ENCODE measurements at regions not wholly inside any gene's neighbourhood (a gene's known extent, or its start where the extent isn't known, plus 50 kb on each side); places are given as distances from the start of the nearest gene placed in this dataset.

DNA sequence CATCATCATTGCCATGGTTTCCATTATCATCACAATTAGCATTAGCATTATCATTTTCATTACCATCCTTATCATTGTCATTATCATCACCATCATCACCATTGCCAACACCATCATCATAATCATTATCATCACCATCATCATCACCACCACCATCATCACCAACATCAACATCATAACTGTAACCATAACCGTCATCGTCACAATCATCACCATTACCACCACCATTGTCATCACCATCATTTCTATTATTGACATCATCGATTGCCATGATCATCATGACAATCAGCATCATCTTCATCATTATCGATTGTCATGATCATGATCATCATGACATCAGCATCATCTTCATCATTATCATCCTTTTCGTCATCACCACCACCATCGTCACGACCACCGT lies 88.9 kb upstream of the MSX1 start:
- ChIA-PET CTCF (no interaction called here), POLR2A (no interaction called here)
- DNase-seq (ENCODE audit: low read depth, low spot score): no peak
- H3K4me3 ChIP-seq (ENCODE audit: low read depth, low read length): no peak overlapping the region
- TF ChIP-seq, protein P1, sequence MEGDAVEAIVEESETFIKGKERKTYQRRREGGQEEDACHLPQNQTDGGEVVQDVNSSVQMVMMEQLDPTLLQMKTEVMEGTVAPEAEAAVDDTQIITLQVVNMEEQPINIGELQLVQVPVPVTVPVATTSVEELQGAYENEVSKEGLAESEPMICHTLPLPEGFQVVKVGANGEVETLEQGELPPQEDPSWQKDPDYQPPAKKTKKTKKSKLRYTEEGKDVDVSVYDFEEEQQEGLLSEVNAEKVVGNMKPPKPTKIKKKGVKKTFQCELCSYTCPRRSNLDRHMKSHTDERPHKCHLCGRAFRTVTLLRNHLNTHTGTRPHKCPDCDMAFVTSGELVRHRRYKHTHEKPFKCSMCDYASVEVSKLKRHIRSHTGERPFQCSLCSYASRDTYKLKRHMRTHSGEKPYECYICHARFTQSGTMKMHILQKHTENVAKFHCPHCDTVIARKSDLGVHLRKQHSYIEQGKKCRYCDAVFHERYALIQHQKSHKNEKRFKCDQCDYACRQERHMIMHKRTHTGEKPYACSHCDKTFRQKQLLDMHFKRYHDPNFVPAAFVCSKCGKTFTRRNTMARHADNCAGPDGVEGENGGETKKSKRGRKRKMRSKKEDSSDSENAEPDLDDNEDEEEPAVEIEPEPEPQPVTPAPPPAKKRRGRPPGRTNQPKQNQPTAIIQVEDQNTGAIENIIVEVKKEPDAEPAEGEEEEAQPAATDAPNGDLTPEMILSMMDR (IDR thresholded peaks at IDR 0.05; ENCODE audit: insufficient read depth, low read length, missing control alignments): no peak

DNA sequence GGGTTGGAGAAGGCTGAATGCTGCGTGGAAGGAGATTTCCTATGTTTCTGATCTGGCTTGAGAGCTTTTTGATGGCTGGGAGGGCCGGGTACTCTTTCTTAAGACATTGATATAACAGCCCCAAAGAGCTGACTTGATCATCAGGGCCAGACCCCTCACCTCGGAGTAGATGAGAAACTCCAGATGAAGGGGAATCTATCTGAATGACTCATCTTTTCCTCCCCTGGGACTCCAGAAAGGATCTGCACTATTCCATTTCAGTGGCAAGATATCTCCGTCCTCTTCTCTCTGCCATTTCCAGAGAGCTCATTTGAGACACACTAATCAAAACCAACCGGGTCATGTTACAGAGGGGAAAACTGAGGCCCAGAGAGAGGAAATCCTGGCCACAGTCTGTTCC lies 92.9 kb upstream of the MSX1 start:
- no peak overlapping the region for H3K4me3 ChIP-seq (ENCODE audit: low read depth, low read length)
- no peak for DNase-seq (ENCODE audit: low read depth, low spot score)
- TF ChIP-seq, protein P1 (IDR thresholded peaks at IDR 0.05; ENCODE audit: insufficient read depth, low read length, missing control alignments): no peak
- CTCF ChIA-PET: no interaction called here
- POLR2A ChIA-PET: interaction anchor here (0.7 kb wide), 1 partner anchor 94 kb away, joined by 3 read pairs; no protein-coding TSS in a partner anchor

DNA sequence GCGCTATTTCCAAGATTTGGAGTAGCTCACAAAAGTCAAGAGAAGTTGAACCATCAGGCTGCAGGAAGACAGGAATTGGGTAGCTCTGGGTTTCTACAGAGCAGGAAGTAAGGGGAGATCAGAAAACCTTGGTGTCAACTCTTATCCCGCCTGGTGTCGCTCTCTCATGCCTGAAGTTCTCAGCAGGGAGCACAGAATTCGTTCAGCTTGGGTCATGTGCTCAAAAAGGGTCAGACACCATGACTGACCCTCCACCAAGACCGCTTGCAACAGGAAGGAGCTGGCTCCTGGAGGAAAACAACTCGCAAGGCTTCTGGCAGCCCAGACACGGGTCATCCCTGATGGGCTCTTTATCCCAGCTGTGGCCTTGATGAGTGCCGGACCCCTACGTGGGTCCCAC lies 93.7 kb upstream of the MSX1 start:
- TF ChIP-seq, protein P1 (IDR thresholded peaks at IDR 0.05; ENCODE audit: insufficient read depth, low read length, missing control alignments): no peak
- no peak overlapping the region for H3K4me3 ChIP-seq (ENCODE audit: low read depth, low read length)
- ChIA-PET POLR2A (no interaction called here), CTCF (interaction anchor here (0.8 to 1.7 kb wide), 2 partner anchors 31 to 285 kb away, joined by 3 read pairs; no protein-coding TSS in a partner anchor)
- no peak for DNase-seq (ENCODE audit: low read depth, low spot score)

DNA sequence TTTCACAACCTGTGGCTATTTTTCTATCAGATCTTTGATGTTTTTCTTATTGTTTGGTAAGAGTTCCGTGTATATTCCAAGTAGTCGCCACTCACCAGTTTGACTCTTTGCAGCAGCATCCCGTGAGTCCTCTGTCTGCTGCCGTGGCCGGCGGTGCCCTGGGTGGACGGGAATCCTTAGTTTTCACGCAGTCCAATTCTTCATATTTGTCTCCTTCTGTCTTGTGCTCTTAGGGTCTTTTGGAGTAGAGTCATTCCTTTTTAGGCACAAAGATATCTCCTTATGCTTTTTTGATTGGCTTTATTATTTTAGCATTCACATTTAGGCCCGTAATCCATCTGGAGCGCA lies 94.9 kb upstream of the MSX1 start:
- no peak overlapping the region for H3K4me3 ChIP-seq (ENCODE audit: low read depth, low read length)
- POLR2A ChIA-PET: no interaction called here
- CTCF ChIA-PET: interaction anchor here (1.7 kb wide), 1 partner anchor 284 kb away, joined by 3 read pairs; no protein-coding TSS in a partner anchor
- DNase-seq (ENCODE audit: low read depth, low spot score): no peak
- TF ChIP-seq, protein P1 (IDR thresholded peaks at IDR 0.05; ENCODE audit: insufficient read depth, low read length, missing control alignments): no peak

DNA sequence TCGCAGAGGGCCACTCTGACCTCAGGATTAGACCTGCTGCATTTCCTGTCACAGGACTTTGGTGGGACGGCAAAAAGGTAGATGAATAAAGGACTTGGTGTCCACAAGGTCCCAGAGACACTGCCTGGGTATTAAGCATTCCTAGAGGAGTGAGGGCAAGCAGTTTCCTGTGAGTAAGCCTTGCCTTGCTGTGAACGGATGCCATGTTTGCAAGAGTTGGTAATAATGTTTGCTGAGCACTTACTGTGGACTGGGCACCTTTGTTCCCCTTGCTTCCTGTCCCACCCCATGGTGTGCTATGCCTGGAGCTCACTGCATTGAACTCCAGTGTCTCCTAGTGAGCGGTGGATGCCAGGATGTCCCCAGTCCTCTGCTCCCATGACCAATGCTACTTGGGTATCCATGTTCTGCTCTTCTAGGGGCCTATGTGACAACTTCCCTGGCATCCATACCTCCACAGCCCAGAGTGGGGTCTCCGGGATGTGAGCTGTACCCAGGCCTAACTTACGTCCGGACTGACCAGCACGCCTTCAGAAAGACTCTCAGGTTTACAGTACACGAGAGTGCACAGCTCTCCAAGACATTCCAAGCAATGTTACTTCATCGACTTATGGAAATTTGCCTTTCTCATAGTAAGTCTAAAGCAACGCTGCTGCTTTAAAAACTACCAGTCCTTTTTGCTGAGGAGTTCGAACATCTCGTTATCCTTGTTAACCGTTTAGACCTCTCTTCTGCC lies 95.5 kb upstream of the MSX1 start:
- POLR2A ChIA-PET: no interaction called here
- TF ChIP-seq, protein P1 (IDR thresholded peaks at IDR 0.05; ENCODE audit: insufficient read depth, low read length, missing control alignments): no peak
- CTCF ChIA-PET: no interaction called here

DNA sequence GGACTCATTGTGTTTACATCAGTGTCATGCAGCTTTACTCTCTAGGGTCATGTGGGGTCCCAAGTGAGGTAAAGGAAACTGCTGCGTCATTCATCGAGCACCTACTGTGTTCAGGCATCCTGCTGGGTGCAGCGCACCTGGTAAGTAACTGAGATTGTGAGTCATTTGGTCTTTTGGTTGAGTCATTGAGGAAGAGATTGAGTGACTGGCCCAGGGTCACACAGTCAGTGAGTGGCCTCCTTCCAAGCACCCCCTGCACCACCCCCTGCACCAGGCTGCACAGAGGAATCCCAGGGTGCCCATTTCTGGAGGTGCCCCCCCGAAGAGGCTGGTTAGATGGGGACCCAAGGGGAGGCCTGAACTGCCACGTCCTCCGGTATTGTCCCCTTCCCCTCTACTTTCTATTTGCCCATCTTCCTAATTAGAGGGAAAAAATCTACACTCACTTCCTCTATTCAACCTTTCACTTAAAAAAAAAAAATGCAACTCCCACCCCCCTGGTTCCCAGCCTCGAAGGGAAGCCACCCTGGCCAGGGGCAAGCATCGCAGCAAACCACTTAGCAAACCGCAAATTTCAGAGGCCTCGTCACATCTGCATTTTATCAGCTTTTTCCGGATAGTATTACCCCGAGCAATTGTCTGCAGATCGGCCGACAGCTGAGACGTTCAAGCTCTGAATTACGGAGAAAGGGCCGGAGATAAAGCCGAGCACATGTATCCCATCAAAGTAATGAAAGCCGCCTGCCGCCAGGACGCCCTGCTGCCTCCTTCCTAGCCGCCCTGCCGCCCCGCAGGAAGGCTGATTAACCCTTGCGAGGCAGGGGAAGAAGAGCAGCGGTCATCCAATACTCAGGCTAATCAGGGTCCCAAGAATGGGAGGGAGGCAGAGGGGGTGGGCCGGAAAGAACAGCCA lies 96.3 kb upstream of the MSX1 start:
- ChIA-PET CTCF (interaction anchor here (0.9 to 2.0 kb wide), 3 partner anchors 10 to 51 kb away, joined by 3 to 5 read pairs (median 5); no protein-coding TSS in a partner anchor), POLR2A (no interaction called here)
- H3K4me3 ChIP-seq (ENCODE audit: low read depth, low read length): 0 out of 2 replicates have a peak overlapping the region, but pooled peaks have one; percentile 4
- no peak for DNase-seq (ENCODE audit: low read depth, low spot score)
- TF ChIP-seq, protein P1 (IDR thresholded peaks at IDR 0.05; ENCODE audit: insufficient read depth, low read length, missing control alignments): no peak

More for the DNA sequence above, 95.5 kb upstream of the MSX1 start:
- H3K4me3 ChIP-seq (ENCODE audit: low read depth, low read length): no peak overlapping the region
- DNase-seq (ENCODE audit: low read depth, low spot score): no peak
